ENCODE measurements at regions not wholly inside any gene's neighbourhood (a gene's known extent, or its start where the extent isn't known, plus 50 kb on each side); places are given as distances from the start of the nearest gene placed in this dataset.
"Not testable (repeated sequence)": the region's sequence is repeated elsewhere in the genome, so short reads cannot be mapped to it uniquely, and the experiment has no call there.

DNA sequence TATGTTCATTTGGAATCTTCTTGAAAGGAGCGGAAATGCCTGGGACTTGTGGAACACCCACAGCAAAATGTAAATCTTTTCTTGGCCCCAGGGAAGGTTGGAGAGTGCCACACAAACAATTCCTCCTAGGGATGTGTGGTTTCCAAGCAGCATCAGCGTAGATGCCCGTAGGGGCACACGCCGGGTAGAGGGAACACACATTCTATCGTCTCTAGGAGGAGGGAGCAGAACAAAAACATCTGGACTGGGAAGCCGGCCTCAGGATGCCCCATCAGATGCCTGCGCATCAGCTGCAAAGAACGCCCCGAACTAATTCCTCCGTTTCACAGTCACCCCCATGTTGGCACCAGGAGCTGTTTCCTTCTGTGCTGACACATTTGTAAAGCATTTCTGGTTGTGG, 357.9 kb upstream of the ZFHX3 start:
- peak; percentile 57 for DNase-seq (ENCODE audit: low read depth)

DNA sequence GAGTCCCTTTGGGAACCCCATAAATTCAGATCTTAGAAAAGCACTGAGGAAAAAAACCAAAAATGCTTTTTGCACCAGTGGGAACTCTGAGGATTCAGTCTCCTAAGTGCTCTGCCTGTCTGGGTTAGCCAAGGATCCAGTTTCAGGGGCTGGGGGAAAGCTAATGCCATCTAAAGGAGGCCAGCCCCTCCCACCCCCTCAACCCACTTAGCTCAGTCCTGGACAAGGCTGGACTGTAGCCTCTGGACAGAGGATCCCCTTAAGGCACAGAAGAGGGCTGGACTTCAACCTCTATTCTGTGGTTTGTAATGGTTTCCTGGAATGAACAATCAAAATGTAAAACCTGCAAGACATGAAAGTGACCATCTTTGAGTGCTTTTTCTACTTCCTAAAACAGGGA, 356.1 kb upstream of the ZFHX3 start:
- DNase-seq (ENCODE audit: low read depth): no peak

GRCh38 chr16:73403291-73403690, 355.4 kb upstream of the ZFHX3 start:
- DNase-seq (ENCODE audit: low read depth): no peak

DNA sequence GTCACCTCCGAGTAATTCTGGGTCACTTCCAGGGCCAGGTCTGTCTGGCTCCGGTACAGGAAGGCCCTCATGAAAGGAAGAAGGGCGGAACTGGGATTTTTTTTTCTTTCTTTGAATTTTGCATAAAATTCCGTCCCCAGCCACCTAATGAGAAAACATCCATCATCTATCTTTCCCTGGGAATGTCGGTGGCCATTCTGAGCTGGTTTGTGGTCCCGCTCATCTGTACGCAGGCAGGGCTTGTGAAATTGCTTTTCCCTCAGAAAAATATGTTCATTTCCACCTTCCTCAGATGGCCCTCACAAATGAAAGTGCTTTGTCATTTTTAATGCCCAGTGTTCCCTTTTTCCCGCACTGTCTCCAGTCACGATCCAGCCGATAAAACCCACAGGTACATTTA, 353.0 kb upstream of the ZFHX3 start:
- no peak for DNase-seq (ENCODE audit: low read depth)

DNA sequence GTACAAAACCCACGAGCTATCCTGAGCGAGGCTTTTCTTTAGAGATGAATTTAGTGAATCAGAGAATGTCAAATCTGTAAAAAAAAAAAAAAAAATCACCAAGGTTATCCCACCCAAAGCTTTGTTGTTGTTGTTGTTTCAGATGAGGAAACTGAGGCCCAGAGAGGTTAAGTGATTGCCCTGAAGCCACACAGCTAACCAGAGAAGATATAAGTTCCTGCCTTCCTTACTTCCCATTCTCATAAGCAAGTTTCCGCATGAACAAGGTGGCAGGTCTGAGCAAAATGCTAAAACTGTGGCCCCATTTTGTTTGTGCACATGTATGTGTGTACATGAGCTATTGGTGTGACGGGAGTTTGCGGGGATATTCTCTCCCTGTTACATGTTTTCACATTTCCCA, 352.1 kb upstream of the ZFHX3 start:
- no peak for DNase-seq (ENCODE audit: low read depth)

- no peak for DNase-seq (ENCODE audit: low read depth)
These were observed 351.6 kb upstream of the ZFHX3 start for GRCh38 chr16:73399486-73399885.

- not testable (repeated sequence) for DNase-seq (ENCODE audit: low read depth)
These were observed 350.7 kb upstream of the ZFHX3 start for GRCh38 chr16:73398604-73399003.

DNA sequence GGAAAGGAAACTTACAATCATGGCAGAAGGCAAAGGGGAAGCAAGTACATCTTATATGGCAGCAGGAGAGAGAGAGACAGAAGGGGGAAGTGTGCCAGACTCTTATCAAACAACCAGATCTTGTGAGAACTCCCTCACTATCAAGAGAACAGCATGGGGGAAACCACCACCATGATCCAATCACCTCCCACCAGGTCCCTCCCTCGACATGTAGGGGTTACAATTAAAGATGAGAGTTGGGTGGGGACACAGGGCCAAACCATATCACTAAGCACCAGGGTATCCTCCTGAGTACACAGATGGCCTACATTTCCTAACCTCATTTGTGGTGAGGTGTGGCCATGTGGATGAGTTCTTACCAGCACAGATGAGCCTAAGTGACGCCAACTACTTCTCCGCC, 348.6 kb upstream of the ZFHX3 start:
- DNase-seq (ENCODE audit: low read depth): no peak

DNA sequence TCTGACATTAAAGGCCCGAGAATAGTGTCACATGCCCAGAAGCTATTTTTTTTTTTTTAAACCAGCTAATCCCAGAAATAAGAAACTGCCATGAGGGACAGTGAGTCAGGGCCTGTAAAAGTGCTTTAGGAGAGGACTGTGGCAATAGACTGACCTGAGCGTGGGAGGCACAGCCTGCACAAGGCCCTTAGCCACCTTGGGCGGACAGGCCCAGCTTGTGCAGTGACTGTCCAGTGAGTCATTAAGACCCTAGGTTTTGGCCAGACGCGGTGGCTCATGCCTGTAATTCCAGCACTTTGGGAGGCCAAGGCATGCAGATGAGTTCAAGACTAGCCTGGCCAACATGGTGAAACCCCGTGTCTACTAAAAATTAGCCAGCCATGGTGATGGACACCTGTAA, 343.0 kb upstream of the ZFHX3 start:
- peak; percentile 91 for DNase-seq (ENCODE audit: low read depth)

DNA sequence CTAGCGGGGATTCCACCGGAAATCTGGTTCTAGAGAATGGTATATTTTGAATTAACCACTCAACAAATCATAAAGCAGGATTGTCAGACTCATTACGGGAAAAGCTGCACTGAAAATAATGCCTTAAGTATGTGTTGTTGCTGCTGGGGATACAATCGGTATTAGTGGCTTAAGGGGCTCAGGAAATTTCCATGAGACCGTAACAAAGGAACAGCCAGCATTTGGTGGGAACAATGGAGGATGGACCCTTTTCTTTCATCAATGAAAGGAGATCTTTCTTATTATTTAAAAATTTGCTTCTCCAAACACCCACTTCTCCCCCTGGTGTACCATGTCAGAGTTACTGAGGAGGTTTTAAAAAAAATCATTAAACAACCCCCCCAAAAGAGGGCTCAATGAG, 342.6 kb upstream of the ZFHX3 start:
- no peak for DNase-seq (ENCODE audit: low read depth)

GRCh38 chr16:73389085-73389484, 341.2 kb upstream of the ZFHX3 start:
- no peak for DNase-seq (ENCODE audit: low read depth)

DNA sequence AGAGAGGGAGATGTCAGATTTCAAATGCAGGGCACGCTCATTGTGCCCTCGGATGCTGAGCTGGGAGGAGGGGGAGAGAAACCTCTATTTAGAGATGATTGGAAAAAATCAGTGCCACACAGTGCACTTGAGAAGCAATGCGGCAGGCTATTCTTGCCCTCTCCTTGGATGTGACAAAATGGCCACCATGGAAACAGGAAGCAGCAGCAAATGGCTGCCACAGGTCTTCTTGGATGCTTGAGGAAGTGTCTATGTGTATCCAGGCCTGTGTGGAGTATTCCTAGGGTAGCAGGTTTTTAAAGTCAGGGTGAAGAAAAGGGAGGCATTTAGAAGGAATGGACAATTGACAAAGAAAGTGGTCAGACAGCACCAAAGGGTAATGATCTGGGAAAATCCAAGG, 340.1 kb upstream of the ZFHX3 start:
- no peak for DNase-seq (ENCODE audit: low read depth)

DNA sequence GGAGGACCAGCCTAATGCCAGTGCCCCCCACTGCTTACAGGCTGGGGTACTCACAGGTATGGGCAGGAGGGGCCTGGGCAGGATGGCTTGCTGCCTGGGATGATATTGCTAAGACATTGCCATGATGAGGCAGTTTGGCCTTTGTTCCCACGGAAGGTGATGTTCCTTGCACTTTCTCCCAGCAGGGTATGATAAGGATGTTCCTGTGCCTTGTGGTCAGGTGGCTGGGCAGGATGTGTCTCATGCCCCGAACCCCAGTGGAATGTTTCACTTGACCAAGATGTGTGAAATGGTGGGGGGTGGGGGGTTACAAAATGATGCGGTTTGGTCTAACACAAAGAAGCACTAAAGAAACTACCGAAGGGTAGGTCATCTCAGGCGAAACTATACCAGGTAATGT, 337.8 kb upstream of the ZFHX3 start:
- peak; percentile 14 for DNase-seq (ENCODE audit: low read depth)

DNA sequence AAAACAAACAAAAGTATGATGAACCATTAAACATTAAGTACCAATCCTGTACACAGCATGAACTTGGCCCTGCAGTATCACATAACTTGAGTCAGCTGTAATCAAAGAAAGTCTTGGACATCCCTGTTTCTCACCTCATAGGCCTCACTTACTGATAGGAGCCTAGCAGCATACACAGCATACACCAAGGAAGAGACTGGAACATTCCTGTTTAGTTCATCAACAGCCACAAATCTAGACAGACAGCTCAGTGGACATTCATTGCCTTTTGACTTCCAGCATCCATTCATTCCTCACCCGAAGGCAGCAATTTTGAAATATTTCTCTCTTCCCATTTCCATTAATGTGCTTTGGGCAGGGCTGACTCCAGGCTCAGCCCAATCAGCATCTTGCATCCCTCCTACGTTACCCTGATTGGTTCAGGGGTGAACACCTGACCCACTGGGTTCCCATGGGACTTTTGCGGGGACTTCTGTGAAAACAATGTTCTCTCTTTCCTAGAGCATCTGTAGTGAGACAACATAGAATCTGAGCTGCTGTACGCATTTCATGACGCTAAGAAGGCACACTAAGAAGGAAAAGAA, 336.7 kb upstream of the ZFHX3 start:
- DNase-seq (ENCODE audit: low read depth): no peak

DNA sequence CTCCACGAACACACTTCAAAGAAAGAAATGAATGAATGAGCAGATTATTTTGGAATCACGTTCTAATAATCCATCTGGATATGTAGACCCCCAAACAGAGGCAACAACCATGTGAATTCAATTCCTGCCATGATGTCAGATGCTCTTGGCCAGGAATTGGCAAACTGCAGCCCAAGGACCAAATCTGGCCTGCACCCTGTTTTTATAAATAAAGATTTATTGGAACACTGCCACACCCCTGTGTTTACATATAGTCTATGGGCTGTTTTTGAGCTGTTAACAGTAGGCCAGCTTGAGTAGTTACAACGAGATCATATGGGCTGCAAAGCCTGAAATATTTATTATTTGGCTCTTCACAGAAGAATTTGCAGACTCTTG, 336.0 kb upstream of the ZFHX3 start:
- DNase-seq (ENCODE audit: low read depth): no peak

- DNase-seq (ENCODE audit: low read depth): no peak
These were observed 335.5 kb upstream of the ZFHX3 start for GRCh38 chr16:73383195-73383987.

GRCh38 chr16:73378471-73378870, 330.5 kb upstream of the ZFHX3 start:
- no peak for DNase-seq (ENCODE audit: low read depth)

- DNase-seq (ENCODE audit: low read depth): no peak
These were observed 323.8 kb upstream of the ZFHX3 start for GRCh38 chr16:73371584-73372319.

- no peak for DNase-seq (ENCODE audit: low read depth)
These were observed 321.9 kb upstream of the ZFHX3 start for GRCh38 chr16:73369851-73370250.

DNA sequence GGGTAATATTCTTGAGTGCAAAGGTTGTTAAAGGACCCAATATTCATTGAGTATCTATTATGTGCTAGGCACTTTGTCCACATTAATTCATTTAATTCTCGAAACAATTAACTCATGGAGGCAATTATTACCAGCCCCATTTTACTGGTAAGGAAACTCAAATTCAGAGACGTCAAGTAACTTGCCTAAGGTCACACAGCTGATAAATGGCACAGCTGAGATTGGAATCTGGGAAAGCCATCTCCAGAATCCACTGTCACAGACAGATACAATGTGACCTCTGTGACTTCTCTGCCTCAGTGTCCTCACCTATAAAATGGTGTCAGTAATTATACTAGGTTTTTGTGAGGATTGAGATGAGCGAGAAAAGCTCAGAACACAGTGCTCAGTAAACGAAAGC, 320.8 kb upstream of the ZFHX3 start:
- no peak for DNase-seq (ENCODE audit: low read depth)

DNA sequence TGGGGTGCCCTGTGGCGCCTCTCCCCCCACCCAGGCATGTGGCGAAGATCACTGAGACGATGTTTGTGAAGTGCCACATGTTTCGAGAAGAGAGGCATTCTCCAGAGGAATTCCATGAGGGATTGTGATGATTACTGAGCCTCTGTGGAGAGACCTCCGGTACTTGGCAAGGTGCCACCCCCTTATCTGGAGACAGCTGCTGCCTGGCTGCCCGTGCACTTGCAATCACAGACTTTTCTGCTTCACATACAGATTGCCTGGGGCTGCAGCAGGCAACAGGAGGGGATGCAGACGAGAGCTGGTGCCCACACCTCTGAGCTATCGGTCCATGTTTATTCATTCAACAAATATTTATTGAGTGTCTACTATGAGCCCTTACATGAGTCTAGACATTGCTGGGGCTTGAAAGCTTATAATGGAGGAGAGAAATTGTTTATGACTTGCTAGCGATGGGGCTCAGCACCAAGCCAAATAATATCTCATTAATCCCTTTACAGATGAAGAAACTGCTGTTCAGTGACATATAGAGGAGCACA, 317.2 kb upstream of the ZFHX3 start:
- DNase-seq (ENCODE audit: low read depth): peak; percentile 44

GRCh38 chr16:73364413-73364812, 316.5 kb upstream of the ZFHX3 start:
- DNase-seq (ENCODE audit: low read depth): no peak

DNA sequence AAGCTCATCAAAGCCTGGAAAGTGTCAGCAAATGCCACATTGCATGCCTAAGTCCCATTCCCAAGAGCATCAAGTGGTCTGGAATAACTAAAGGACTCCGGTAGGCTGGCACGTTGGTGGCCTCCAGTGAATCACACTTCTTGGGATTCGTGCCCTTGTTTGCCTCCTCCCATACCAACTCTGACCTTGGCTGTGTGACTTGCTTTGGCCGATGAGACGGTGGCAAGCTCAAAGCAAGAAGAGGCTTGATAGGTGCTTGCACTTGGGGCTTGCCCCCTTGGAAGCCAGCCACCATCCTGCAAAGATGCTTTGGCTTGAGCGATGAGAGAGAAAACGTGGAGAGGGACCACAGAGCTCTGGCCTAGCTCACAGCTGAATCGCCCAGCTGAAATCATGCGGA, 313.1 kb upstream of the ZFHX3 start:
- no peak for DNase-seq (ENCODE audit: low read depth)
